Activated T-cell treated with anti-CD3 and anti-CD28 coated beads, Interleukin-2, amount 50 U/mL, for 72 hours (primary cell): ENCODE measurements at regions not wholly inside any gene's neighbourhood (a gene's known extent, or its start where the extent isn't known, plus 50 kb on each side); places are given as distances from the start of the nearest gene placed in this dataset.

Experiments
- ATAC-seq, 2 donors: fragments of 150-1000 bp; cut with Tn5 transposase; replicated peaks in 1 of 2; 2 replicates each; pipeline ENCODE4 v1.10.0; 2021; ENCODE audit warnings: moderate library complexity in 2 of 2, mild to moderate bottlenecking in 1 of 2
- DNase-seq, 2 donors: peaks; one replicate each; pipeline ENCODE4 v3.0.0; 2021 to 2022; ENCODE audit warnings: mixed read lengths in 1 of 2
- H3K27ac Mint-ChIP-seq: one replicate; pipeline ENCODE4 v1.8.0; 2022; ENCODE audit warnings: mild to moderate bottlenecking, moderate library complexity, mixed read lengths
- H3K27me3 Mint-ChIP-seq: one replicate; pipeline ENCODE4 v1.8.0; 2022; ENCODE audit warnings: low read depth, mixed read lengths
- H3K36me3 Mint-ChIP-seq, 2 donors: one replicate each; pipeline ENCODE4 v1.8.0; 2022; ENCODE audit warnings: mixed read lengths in 2 of 2, mild to moderate bottlenecking in 1 of 2; ENCODE audit not compliant: insufficient read depth in 2 of 2
- H3K4me1 Mint-ChIP-seq: one replicate; pipeline ENCODE4 v1.8.0; 2022; ENCODE audit warnings: low read depth, mixed read lengths
- H3K4me3 Mint-ChIP-seq, 2 donors: one replicate each; pipeline ENCODE4 v1.8.0; 2022; ENCODE audit warnings: mild to moderate bottlenecking in 2 of 2, mixed read lengths in 2 of 2, moderate library complexity in 2 of 2
- H3K9me3 Mint-ChIP-seq, 2 donors: one replicate each; pipeline ENCODE4 v1.8.0; 2022; ENCODE audit warnings: mixed read lengths in 2 of 2

- H3K4me1 Mint-ChIP-seq: no peaks in the 10 kb centered on the region
- H3K27ac Mint-ChIP-seq: no peak overlapping the region
- ATAC-seq: no peak
- no peaks in the 10 kb centered on the region for H3K36me3 Mint-ChIP-seq
- H3K27me3 Mint-ChIP-seq: peaks cover 21% of the 10 kb centered on the region
- H3K4me3 Mint-ChIP-seq: no peak overlapping the region
- no peaks in the 10 kb centered on the region for H3K9me3 Mint-ChIP-seq
- DNase-seq: no peak
Measured at GRCh38 chr20:10133532-10133931, 85.1 kb upstream of the SNAP25 start.

- Mint-ChIP-seq H3K4me1 (no peaks in the 10 kb centered on the region), H3K36me3 (no peaks in the 10 kb centered on the region), H3K27ac (no peak overlapping the region), H3K4me3 (no peak overlapping the region), H3K9me3 (no peaks in the 10 kb centered on the region), H3K27me3 (peaks cover 21% of the 10 kb centered on the region)
- ATAC-seq: no peak
- no peak for DNase-seq
Measured at GRCh38 chr20:10134176-10134575, 84.5 kb upstream of the SNAP25 start.

GRCh38 chr20:10135438-10135837 lies 83.2 kb upstream of the SNAP25 start:
- H3K36me3 Mint-ChIP-seq: no peaks in the 10 kb centered on the region
- DNase-seq (no peak), ATAC-seq (no peak)
- peaks cover 15% of the 10 kb centered on the region for H3K27me3 Mint-ChIP-seq
- no peaks in the 10 kb centered on the region for H3K9me3 Mint-ChIP-seq
- H3K4me3 Mint-ChIP-seq: no peak overlapping the region
- H3K4me1 Mint-ChIP-seq: no peaks in the 10 kb centered on the region
- H3K27ac Mint-ChIP-seq: no peak overlapping the region

- no peak for DNase-seq
- Mint-ChIP-seq H3K4me3 (no peak overlapping the region), H3K4me1 (no peaks in the 10 kb centered on the region), H3K27me3 (peaks cover 20% of the 10 kb centered on the region), H3K36me3 (no peaks in the 10 kb centered on the region), H3K27ac (no peak overlapping the region), H3K9me3 (no peaks in the 10 kb centered on the region)
- no peak for ATAC-seq
Measured at GRCh38 chr20:10137032-10137431, 81.6 kb upstream of the SNAP25 start.

GRCh38 chr20:10137533-10137932 lies 81.1 kb upstream of the SNAP25 start:
- Mint-ChIP-seq H3K9me3 (no peaks in the 10 kb centered on the region), H3K4me3 (no peak overlapping the region), H3K36me3 (no peaks in the 10 kb centered on the region), H3K27ac (no peak overlapping the region), H3K4me1 (no peaks in the 10 kb centered on the region), H3K27me3 (peaks cover 20% of the 10 kb centered on the region)
- no peak for ATAC-seq
- no peak for DNase-seq

GRCh38 chr20:10157549-10157948 lies 61.1 kb upstream of the SNAP25 start:
- Mint-ChIP-seq H3K4me3 (no peak overlapping the region), H3K27me3 (peaks cover 8% of the 10 kb centered on the region), H3K4me1 (no peaks in the 10 kb centered on the region), H3K9me3 (peaks cover 9 to 14% of the 10 kb centered on the region in 2 donors), H3K27ac (no peak overlapping the region), H3K36me3 (peaks cover 2 to 3% of the 10 kb centered on the region in 2 donors)
- ATAC-seq (no peak), DNase-seq (no peak)

- peaks cover 0 to under 1% of the 10 kb centered on the region in 2 donors for H3K36me3 Mint-ChIP-seq
- H3K4me3 Mint-ChIP-seq: no peak overlapping the region
- no peaks in the 10 kb centered on the region for H3K4me1 Mint-ChIP-seq
- H3K9me3 Mint-ChIP-seq: peaks cover under 1 to 6% of the 10 kb centered on the region in 2 donors
- peaks cover 16% of the 10 kb centered on the region for H3K27me3 Mint-ChIP-seq
- ATAC-seq: no peak
- no peak for DNase-seq
- H3K27ac Mint-ChIP-seq: no peak overlapping the region
Measured at GRCh38 chr20:10167040-10167439, 51.6 kb upstream of the SNAP25 start.

GRCh38 chr20:10167594-10167993 lies 51.0 kb upstream of the SNAP25 start:
- ATAC-seq: no peak
- Mint-ChIP-seq H3K4me1 (peaks cover 4% of the 10 kb centered on the region), H3K36me3 (peaks cover 0 to 2% of the 10 kb centered on the region in 2 donors), H3K27me3 (peaks cover 20% of the 10 kb centered on the region), H3K9me3 (peaks cover 0 to 6% of the 10 kb centered on the region in 2 donors), H3K27ac (no peak overlapping the region), H3K4me3 (no peak overlapping the region)
- DNase-seq: no peak
